RWPE2 (cell line): ENCODE measurements at regions not wholly inside any gene's neighbourhood (a gene's known extent, or its start where the extent isn't known, plus 50 kb on each side); places are given as distances from the start of the nearest gene placed in this dataset.

Experiments
- ATAC-seq: fragments of 200-7000 bp; cut with Tn5 transposase; 3 replicates; pipeline ENCODE4 v1.9.1; 2021; ENCODE audit warnings: low read depth
- DNase-seq: peaks from one replicate; pipeline ENCODE4 v3.0.0-alpha.2; 2020; ENCODE audit warnings: low spot score
- H3K27ac ChIP-seq: fragments of 450-650 bp; 2 replicates; pipeline ENCODE4 v1.5.1; 2017; ENCODE audit warnings: mild to moderate bottlenecking; ENCODE audit not compliant: poor library complexity, severe bottlenecking
- H3K27me3 ChIP-seq: fragments of 250-450 bp; sonication (Bioruptor Pico); 2 replicates; pipeline ENCODE4 v1.5.1; 2021; ENCODE audit warnings: mild to moderate bottlenecking, moderate library complexity; ENCODE audit not compliant: insufficient read depth, poor library complexity, severe bottlenecking
- H3K36me3 ChIP-seq: fragments of 250-450 bp; sonication (Bioruptor Pico); 2 replicates; pipeline ENCODE4 v1.5.1; 2020; ENCODE audit warnings: low read depth, mild to moderate bottlenecking, moderate library complexity
- H3K4me1 ChIP-seq: fragments of 250-450 bp; sonication (Bioruptor Pico); 2 replicates; pipeline ENCODE4 v1.5.1; 2021; ENCODE audit warnings: mild to moderate bottlenecking, moderate library complexity; ENCODE audit not compliant: insufficient read depth, poor library complexity, severe bottlenecking
- H3K4me3 ChIP-seq: fragments of 250-450 bp; sonication (Bioruptor Pico); 2 replicates; pipeline ENCODE4 v1.5.1; 2021; ENCODE audit warnings: mild to moderate bottlenecking, moderate library complexity; ENCODE audit not compliant: severe bottlenecking
- H3K9me3 ChIP-seq: fragments of 250-450 bp; sonication (Bioruptor Pico); 2 replicates; pipeline ENCODE4 v1.5.1; 2021; ENCODE audit warnings: mild to moderate bottlenecking, moderate library complexity; ENCODE audit not compliant: severe bottlenecking
- CTCF ChIP-seq: fragments of 450-650 bp; IDR thresholded peaks from one replicate; pipeline ENCODE4 v1.5.1; 2017; ENCODE audit warnings: mild to moderate bottlenecking, moderate library complexity; ENCODE audit not compliant: poor library complexity, severe bottlenecking

DNA sequence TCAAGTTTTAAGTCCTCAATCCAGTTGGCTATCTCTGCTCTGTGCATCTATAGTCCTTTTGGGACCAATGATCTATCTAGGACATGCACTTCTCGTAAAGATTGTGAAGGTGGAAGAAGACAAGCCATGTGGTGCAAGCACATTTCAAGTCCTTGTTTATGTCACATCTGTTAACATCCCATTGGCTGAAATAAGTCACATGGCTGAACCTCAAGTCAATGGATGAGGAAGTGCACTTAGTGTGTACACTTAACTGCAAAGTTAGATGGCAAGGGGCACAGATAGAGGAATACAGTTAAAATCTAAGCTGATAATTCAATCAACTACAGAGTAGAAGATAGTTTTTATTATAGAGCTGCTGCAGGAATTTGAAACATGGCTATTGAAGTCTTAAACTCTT is 362.8 kb upstream of the TBX3 start:
- H3K36me3 ChIP-seq = no peaks in the 10 kb centered on the region
- ATAC-seq = no peak
- H3K27me3 ChIP-seq = no peaks in the 10 kb centered on the region
- H3K27ac ChIP-seq = no peak overlapping the region
- H3K4me1 ChIP-seq = no peaks in the 10 kb centered on the region
- H3K4me3 ChIP-seq = no peak overlapping the region
- no peaks in the 10 kb centered on the region for H3K9me3 ChIP-seq
- TF ChIP-seq CTCF = no peak
- no peak for DNase-seq

DNA sequence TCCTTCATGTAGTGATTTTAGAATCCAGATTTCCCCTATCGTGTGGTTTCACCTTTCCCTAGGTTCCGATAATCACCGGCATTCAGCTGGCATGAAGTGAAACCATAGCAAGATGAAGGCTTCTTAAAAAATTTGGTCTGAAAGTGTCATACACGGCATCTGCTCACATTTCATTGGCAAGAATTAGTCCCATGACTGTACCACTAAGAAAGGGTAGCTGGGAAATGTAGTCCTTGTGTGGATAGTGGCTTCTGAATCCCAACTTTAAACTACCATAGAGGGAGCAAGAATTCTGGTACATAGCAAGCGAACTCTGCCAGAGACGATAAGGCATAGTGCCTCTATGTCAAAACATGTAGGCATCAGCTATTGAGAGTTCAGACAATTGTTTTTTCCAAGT is 360.1 kb upstream of the TBX3 start:
- Histone ChIP-seq H3K4me3 (no peak overlapping the region), H3K36me3 (no peaks in the 10 kb centered on the region), H3K4me1 (no peaks in the 10 kb centered on the region), H3K9me3 (no peaks in the 10 kb centered on the region), H3K27me3 (no peaks in the 10 kb centered on the region), H3K27ac (no peak overlapping the region)
- ATAC-seq (no peak), DNase-seq (no peak)
- no peak for TF ChIP-seq CTCF

GRCh38 chr12:115043079-115043478 is 359.1 kb upstream of the TBX3 start:
- Histone ChIP-seq H3K4me1 (no peaks in the 10 kb centered on the region), H3K9me3 (no peaks in the 10 kb centered on the region), H3K36me3 (no peaks in the 10 kb centered on the region), H3K27me3 (no peaks in the 10 kb centered on the region), H3K4me3 (no peak overlapping the region), H3K27ac (no peak overlapping the region)
- no peak for ATAC-seq
- TF ChIP-seq CTCF = no peak
- DNase-seq = no peak

DNA sequence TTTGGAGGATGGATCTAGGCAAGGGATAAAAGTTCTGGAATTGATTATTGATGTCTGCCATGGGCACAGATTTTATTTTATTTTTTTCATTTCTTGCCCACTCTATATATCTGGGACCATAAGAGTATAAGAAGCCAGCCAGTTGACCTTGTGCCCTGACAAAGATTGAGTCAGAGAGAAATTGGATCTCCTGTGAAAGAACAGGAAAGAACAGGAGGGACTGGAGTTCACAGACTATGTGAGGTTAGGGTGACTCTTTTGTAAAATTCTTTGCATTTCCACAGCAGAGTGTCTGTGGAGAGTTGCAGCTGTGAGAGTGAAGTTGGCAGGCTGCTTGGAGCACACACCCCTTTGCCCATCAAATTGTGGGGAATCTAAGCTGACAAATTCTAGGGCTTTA is 358.4 kb upstream of the TBX3 start:
- H3K27ac ChIP-seq = no peak overlapping the region
- H3K36me3 ChIP-seq = no peaks in the 10 kb centered on the region
- no peak for TF ChIP-seq CTCF
- no peaks in the 10 kb centered on the region for H3K9me3 ChIP-seq
- H3K27me3 ChIP-seq = no peaks in the 10 kb centered on the region
- H3K4me3 ChIP-seq = no peak overlapping the region
- no peak for ATAC-seq
- DNase-seq = no peak
- no peaks in the 10 kb centered on the region for H3K4me1 ChIP-seq

- TF ChIP-seq CTCF = no peak
- Histone ChIP-seq H3K9me3 (no peaks in the 10 kb centered on the region), H3K36me3 (no peaks in the 10 kb centered on the region), H3K4me1 (no peaks in the 10 kb centered on the region), H3K27me3 (no peaks in the 10 kb centered on the region), H3K4me3 (no peak overlapping the region), H3K27ac (no peak overlapping the region)
- ATAC-seq (no peak), DNase-seq (no peak)
These were observed 353.9 kb upstream of the TBX3 start for GRCh38 chr12:115037830-115038229.
